ENCODE measurements at regions not wholly inside any gene's neighbourhood (a gene's known extent, or its start where the extent isn't known, plus 50 kb on each side); places are given as distances from the start of the nearest gene placed in this dataset.

- Histone ChIP-seq H2AFZ (ENCODE audit: low read length) (no peak overlapping the region), H3K27ac (ENCODE audit: low read depth, low read length, poor library complexity, severe bottlenecking) (no peak overlapping the region), H3K9me2 (ENCODE audit: low read depth, low read length) (no peaks in the 10 kb centered on the region), H4K20me1 (ENCODE audit: insufficient read depth, low read length) (no peaks in the 10 kb centered on the region), H3K9ac (ENCODE audit: low read length) (no peak overlapping the region), H3K79me2 (ENCODE audit: insufficient read depth, low read length) (no peaks in the 10 kb centered on the region), H3K4me2 (ENCODE audit: low read length) (no peak overlapping the region), H3K4me3 (ENCODE audit: low read depth, low read length, poor library complexity, severe bottlenecking) (no peak overlapping the region), H3K36me3 (ENCODE audit: insufficient read depth, low read length) (no peaks in the 10 kb centered on the region), H3F3A (ENCODE audit: insufficient read depth, low read length) (no peaks in the 10 kb centered on the region), H3K4me1 (ENCODE audit: insufficient read depth, low read length, severe bottlenecking) (no peaks in the 10 kb centered on the region), H3K9me3 (ENCODE audit: low read length) (no peaks in the 10 kb centered on the region), H3K27me3 (ENCODE audit: insufficient read depth, low read length) (no peaks in the 10 kb centered on the region)
- no peak for TF ChIP-seq CTCF (IDR thresholded peaks at IDR 0.05; ENCODE audit: low read length)
- no peak for TF ChIP-seq EZH2 (IDR thresholded peaks at IDR 0.05; ENCODE audit: borderline replicate concordance, low read length)
These were observed 296.3 kb upstream of the TMCO5A start for GRCh38 chr15:37638116-37638515.

GRCh38 chr15:37638691-37639090, 295.7 kb upstream of the TMCO5A start:
- H3K4me3 ChIP-seq (ENCODE audit: low read depth, low read length, poor library complexity, severe bottlenecking) = no peak overlapping the region
- no peaks in the 10 kb centered on the region for H3K36me3 ChIP-seq (ENCODE audit: insufficient read depth, low read length)
- H3K27ac ChIP-seq (ENCODE audit: low read depth, low read length, poor library complexity, severe bottlenecking) = no peak overlapping the region
- no peaks in the 10 kb centered on the region for H4K20me1 ChIP-seq (ENCODE audit: insufficient read depth, low read length)
- no peaks in the 10 kb centered on the region for H3K9me3 ChIP-seq (ENCODE audit: low read length)
- H3K79me2 ChIP-seq (ENCODE audit: insufficient read depth, low read length) = no peaks in the 10 kb centered on the region
- no peaks in the 10 kb centered on the region for H3F3A ChIP-seq (ENCODE audit: insufficient read depth, low read length)
- TF ChIP-seq EZH2 (IDR thresholded peaks at IDR 0.05; ENCODE audit: borderline replicate concordance, low read length) (no peak), CTCF (IDR thresholded peaks at IDR 0.05; ENCODE audit: low read length) (no peak)
- H3K4me1 ChIP-seq (ENCODE audit: insufficient read depth, low read length, severe bottlenecking) = no peaks in the 10 kb centered on the region
- H3K4me2 ChIP-seq (ENCODE audit: low read length) = no peak overlapping the region
- no peaks in the 10 kb centered on the region for H3K9me2 ChIP-seq (ENCODE audit: low read depth, low read length)
- H3K9ac ChIP-seq (ENCODE audit: low read length) = no peak overlapping the region
- no peaks in the 10 kb centered on the region for H3K27me3 ChIP-seq (ENCODE audit: insufficient read depth, low read length)
- no peak overlapping the region for H2AFZ ChIP-seq (ENCODE audit: low read length)

- Histone ChIP-seq H3K27me3 (ENCODE audit: insufficient read depth, low read length) (no peaks in the 10 kb centered on the region), H3K9ac (ENCODE audit: low read length) (no peak overlapping the region), H3K27ac (ENCODE audit: low read depth, low read length, poor library complexity, severe bottlenecking) (no peak overlapping the region), H3K4me3 (ENCODE audit: low read depth, low read length, poor library complexity, severe bottlenecking) (no peak overlapping the region), H3K36me3 (ENCODE audit: insufficient read depth, low read length) (no peaks in the 10 kb centered on the region), H2AFZ (ENCODE audit: low read length) (no peak overlapping the region), H3K9me2 (ENCODE audit: low read depth, low read length) (no peaks in the 10 kb centered on the region), H3K4me1 (ENCODE audit: insufficient read depth, low read length, severe bottlenecking) (no peaks in the 10 kb centered on the region), H3K4me2 (ENCODE audit: low read length) (no peak overlapping the region), H3F3A (ENCODE audit: insufficient read depth, low read length) (no peaks in the 10 kb centered on the region), H4K20me1 (ENCODE audit: insufficient read depth, low read length) (no peaks in the 10 kb centered on the region), H3K9me3 (ENCODE audit: low read length) (no peaks in the 10 kb centered on the region), H3K79me2 (ENCODE audit: insufficient read depth, low read length) (no peaks in the 10 kb centered on the region)
- TF ChIP-seq CTCF (IDR thresholded peaks at IDR 0.05; ENCODE audit: low read length) (no peak), EZH2 (IDR thresholded peaks at IDR 0.05; ENCODE audit: borderline replicate concordance, low read length) (no peak)
These were observed 281.6 kb upstream of the TMCO5A start for GRCh38 chr15:37652646-37653417.
